GM23338 (cell line): ENCODE measurements at regions not wholly inside any gene's neighbourhood (a gene's known extent, or its start where the extent isn't known, plus 50 kb on each side); places are given as distances from the start of the nearest gene placed in this dataset.

ENCODE experiments used
- ATAC-seq: fragments of 200-7000 bp; cut with Tn5 transposase; 3 replicates; pipeline ENCODE4 v1.9.1; 2020
- DNase-seq: peaks from one replicate; pipeline ENCODE4 v3.0.0-alpha.2; 2015; ENCODE audit warnings: low spot score
- H2AFZ ChIP-seq: fragments of 200-600 bp; sonication (generic); 2 replicates; pipeline ENCODE4 v1.8.0; 2016; ENCODE audit warnings: antibody characterized with exemption, mild to moderate bottlenecking, moderate library complexity
- H3F3A ChIP-seq: fragments of 200-600 bp; sonication (generic); replicated peaks from 2 replicates; pipeline ENCODE4 v1.8.0; 2017; ENCODE audit warnings: antibody characterized with exemption, mixed run types, low read depth
- H3K27ac ChIP-seq: fragments of 200-600 bp; sonication (generic); 2 replicates; pipeline ENCODE4 v1.6.1; 2016; ENCODE audit warnings: low read depth
- H3K27me3 ChIP-seq: fragments of 200-600 bp; sonication (generic); 2 replicates; pipeline ENCODE4 v1.8.0; 2016; ENCODE audit warnings: mild to moderate bottlenecking, mixed run types, moderate library complexity; ENCODE audit not compliant: insufficient read depth
- H3K36me3 ChIP-seq: fragments of 200-600 bp; sonication (generic); 2 replicates; pipeline ENCODE4 v1.8.0; 2016; ENCODE audit warnings: mild to moderate bottlenecking; ENCODE audit not compliant: insufficient read depth
- H3K4me1 ChIP-seq: fragments of 200-600 bp; sonication (generic); 2 replicates; pipeline ENCODE4 v1.8.0; 2016; ENCODE audit warnings: mild to moderate bottlenecking, moderate library complexity; ENCODE audit not compliant: insufficient read depth
- H3K4me2 ChIP-seq: fragments of 200-600 bp; sonication (generic); 2 replicates; pipeline ENCODE4 v1.7.1; 2017; ENCODE audit warnings: mixed run types
- H3K4me3 ChIP-seq: fragments of 200-600 bp; sonication (generic); 2 replicates; pipeline ENCODE4 v1.6.1; 2016; ENCODE audit warnings: mixed run types
- H3K79me2 ChIP-seq: fragments of 200-600 bp; sonication (generic); replicated peaks from 2 replicates; pipeline ENCODE4 v1.8.0; 2017; ENCODE audit warnings: mild to moderate bottlenecking; ENCODE audit not compliant: insufficient read depth
- H3K9me2 ChIP-seq: fragments of 200-600 bp; sonication (generic); 2 replicates; pipeline ENCODE4 v1.8.0; 2017; ENCODE audit not compliant: insufficient read depth
- H4K20me1 ChIP-seq: fragments of 200-600 bp; sonication (generic); replicated peaks from 2 replicates; pipeline ENCODE4 v1.8.0; 2017; ENCODE audit warnings: mild to moderate bottlenecking; ENCODE audit not compliant: insufficient read depth
- H3K27ac Mint-ChIP-seq: 2 replicates; pipeline ENCODE4 v1.8.0; 2020; ENCODE audit warnings: inconsistent platforms, mild to moderate bottlenecking, moderate library complexity, mixed read lengths
- H3K27me3 Mint-ChIP-seq: 3 replicates; pipeline ENCODE4 v1.8.0; 2022; ENCODE audit warnings: low read depth, mild to moderate bottlenecking, moderate library complexity, mixed read lengths, inconsistent platforms; ENCODE audit not compliant: insufficient read depth, poor library complexity
- H3K36me3 Mint-ChIP-seq: 3 replicates; pipeline ENCODE4 v1.8.0; 2021; ENCODE audit warnings: low read depth, mild to moderate bottlenecking, inconsistent platforms, moderate library complexity, mixed read lengths
- H3K4me1 Mint-ChIP-seq: 3 replicates; pipeline ENCODE4 v1.8.0; 2020; ENCODE audit warnings: mild to moderate bottlenecking, inconsistent platforms, mixed read lengths
- H3K4me3 Mint-ChIP-seq: 3 replicates; pipeline ENCODE4 v1.8.0; 2021; ENCODE audit warnings: moderate library complexity, mild to moderate bottlenecking, inconsistent platforms, mixed read lengths
- H3K9me3 Mint-ChIP-seq: 3 replicates; pipeline ENCODE4 v1.8.0; 2020; ENCODE audit warnings: moderate library complexity, mild to moderate bottlenecking, inconsistent platforms, mixed read lengths
- CREB1 ChIP-seq: fragments of 250-450 bp; sonication (Bioruptor Pico); IDR thresholded peaks from 2 replicates; pipeline ENCODE4 v1.5.0; 2020; ENCODE audit warnings: low read depth, mild to moderate bottlenecking, moderate library complexity
- ETS1 ChIP-seq: IDR thresholded peaks from 2 replicates; pipeline ENCODE4 v1.6.1; 2016; ENCODE audit warnings: antibody characterized with exemption
- EZH2 ChIP-seq: fragments of 200-600 bp; sonication (generic); IDR thresholded peaks from one replicate; pipeline ENCODE4 v1.8.0; 2017; ENCODE audit warnings: antibody characterized with exemption, mild to moderate bottlenecking, low read depth; ENCODE audit not compliant: unreplicated experiment
- EZH2phosphoT487 ChIP-seq: fragments of 200-600 bp; sonication (generic); IDR thresholded peaks from one replicate; pipeline ENCODE4 v1.8.1; 2018; ENCODE audit warnings: antibody characterized with exemption; ENCODE audit not compliant: unreplicated experiment
- JUNB ChIP-seq: IDR thresholded peaks from one replicate; pipeline ENCODE4 v1.6.1; 2016; ENCODE audit warnings: antibody characterized with exemption; ENCODE audit not compliant: unreplicated experiment
- NANOG ChIP-seq: IDR thresholded peaks from 2 replicates; pipeline ENCODE4 v1.6.1; 2016; ENCODE audit warnings: antibody characterized with exemption, borderline replicate concordance
- POLR2AphosphoS5 ChIP-seq: IDR thresholded peaks from 2 replicates; pipeline ENCODE4 v1.6.1; 2016; ENCODE audit warnings: antibody characterized with exemption, low read depth
- STAT1 ChIP-seq: IDR thresholded peaks from one replicate; pipeline ENCODE4 v1.6.1; 2016; ENCODE audit warnings: antibody characterized with exemption; ENCODE audit not compliant: unreplicated experiment
- ZNF114 ChIP-seq: fragments of 250-450 bp; sonication (Bioruptor Pico); IDR thresholded peaks from 2 replicates; pipeline ENCODE4 v1.5.0; 2020; ENCODE audit warnings: mild to moderate bottlenecking, moderate library complexity
- ZNF331 ChIP-seq: fragments of 250-450 bp; sonication (Bioruptor Pico); IDR thresholded peaks from 2 replicates; pipeline ENCODE4 v1.5.0; 2020; ENCODE audit warnings: low read depth, mild to moderate bottlenecking, moderate library complexity
- TF ChIP-seq, protein P1 (sequence below): fragments of 250-450 bp; sonication (Bioruptor Pico); IDR thresholded peaks from 2 replicates; pipeline ENCODE4 v1.5.0; 2020; ENCODE audit warnings: mild to moderate bottlenecking, moderate library complexity
- TF ChIP-seq, protein P2 (sequence below), 2 experiments: fragments of 200-600 bp in 1 of 2; sonication (generic) in 1 of 2; conservative IDR thresholded peaks; 2 replicates each; pipeline versions ENCODE4 v1.5.1 to v1.6.1; 2016 to 2017; ENCODE audit warnings: antibody characterized with exemption in 2 of 2, low read depth in 2 of 2, mild to moderate bottlenecking in 2 of 2, moderate library complexity in 1 of 2
- TF ChIP-seq, protein P3 (sequence below): IDR thresholded peaks from one replicate; pipeline ENCODE4 v1.6.1; 2018; ENCODE audit warnings: antibody characterized with exemption; ENCODE audit not compliant: unreplicated experiment

DNA sequence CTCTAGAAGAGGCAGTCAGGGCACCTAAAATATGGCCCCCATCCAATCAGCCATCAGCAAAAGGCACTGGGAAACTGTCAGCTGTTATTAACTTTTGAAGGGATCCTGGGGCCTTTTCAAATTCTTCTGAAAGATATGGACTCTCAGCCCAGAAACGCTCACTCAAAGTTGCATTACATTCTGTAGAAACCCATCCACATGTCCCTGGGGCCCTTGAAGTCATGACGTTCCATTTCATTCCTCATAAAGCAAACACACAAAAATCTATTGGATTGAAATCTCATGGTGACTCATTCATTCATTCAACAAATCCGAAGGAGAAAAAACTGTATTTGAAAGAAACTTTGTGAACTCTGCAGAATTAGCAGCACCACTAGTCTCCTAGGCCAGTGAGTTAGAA, 215.3 kb downstream of the C16orf95 start:
- Histone ChIP-seq H4K20me1 (no peaks in the 10 kb centered on the region), H3K36me3 (no peaks in the 10 kb centered on the region), H3K4me2 (no peak overlapping the region), H3K4me1 (no peaks in the 10 kb centered on the region), H2AFZ (no peak overlapping the region), H3K9me2 (no peaks in the 10 kb centered on the region), H3K79me2 (no peaks in the 10 kb centered on the region), H3K27me3 (no peaks in the 10 kb centered on the region), H3K27ac (no peak overlapping the region), H3F3A (no peaks in the 10 kb centered on the region), H3K4me3 (no peak overlapping the region)
- no peak for TF ChIP-seq JUNB
- no peak for TF ChIP-seq STAT1
- TF ChIP-seq, protein P1, sequence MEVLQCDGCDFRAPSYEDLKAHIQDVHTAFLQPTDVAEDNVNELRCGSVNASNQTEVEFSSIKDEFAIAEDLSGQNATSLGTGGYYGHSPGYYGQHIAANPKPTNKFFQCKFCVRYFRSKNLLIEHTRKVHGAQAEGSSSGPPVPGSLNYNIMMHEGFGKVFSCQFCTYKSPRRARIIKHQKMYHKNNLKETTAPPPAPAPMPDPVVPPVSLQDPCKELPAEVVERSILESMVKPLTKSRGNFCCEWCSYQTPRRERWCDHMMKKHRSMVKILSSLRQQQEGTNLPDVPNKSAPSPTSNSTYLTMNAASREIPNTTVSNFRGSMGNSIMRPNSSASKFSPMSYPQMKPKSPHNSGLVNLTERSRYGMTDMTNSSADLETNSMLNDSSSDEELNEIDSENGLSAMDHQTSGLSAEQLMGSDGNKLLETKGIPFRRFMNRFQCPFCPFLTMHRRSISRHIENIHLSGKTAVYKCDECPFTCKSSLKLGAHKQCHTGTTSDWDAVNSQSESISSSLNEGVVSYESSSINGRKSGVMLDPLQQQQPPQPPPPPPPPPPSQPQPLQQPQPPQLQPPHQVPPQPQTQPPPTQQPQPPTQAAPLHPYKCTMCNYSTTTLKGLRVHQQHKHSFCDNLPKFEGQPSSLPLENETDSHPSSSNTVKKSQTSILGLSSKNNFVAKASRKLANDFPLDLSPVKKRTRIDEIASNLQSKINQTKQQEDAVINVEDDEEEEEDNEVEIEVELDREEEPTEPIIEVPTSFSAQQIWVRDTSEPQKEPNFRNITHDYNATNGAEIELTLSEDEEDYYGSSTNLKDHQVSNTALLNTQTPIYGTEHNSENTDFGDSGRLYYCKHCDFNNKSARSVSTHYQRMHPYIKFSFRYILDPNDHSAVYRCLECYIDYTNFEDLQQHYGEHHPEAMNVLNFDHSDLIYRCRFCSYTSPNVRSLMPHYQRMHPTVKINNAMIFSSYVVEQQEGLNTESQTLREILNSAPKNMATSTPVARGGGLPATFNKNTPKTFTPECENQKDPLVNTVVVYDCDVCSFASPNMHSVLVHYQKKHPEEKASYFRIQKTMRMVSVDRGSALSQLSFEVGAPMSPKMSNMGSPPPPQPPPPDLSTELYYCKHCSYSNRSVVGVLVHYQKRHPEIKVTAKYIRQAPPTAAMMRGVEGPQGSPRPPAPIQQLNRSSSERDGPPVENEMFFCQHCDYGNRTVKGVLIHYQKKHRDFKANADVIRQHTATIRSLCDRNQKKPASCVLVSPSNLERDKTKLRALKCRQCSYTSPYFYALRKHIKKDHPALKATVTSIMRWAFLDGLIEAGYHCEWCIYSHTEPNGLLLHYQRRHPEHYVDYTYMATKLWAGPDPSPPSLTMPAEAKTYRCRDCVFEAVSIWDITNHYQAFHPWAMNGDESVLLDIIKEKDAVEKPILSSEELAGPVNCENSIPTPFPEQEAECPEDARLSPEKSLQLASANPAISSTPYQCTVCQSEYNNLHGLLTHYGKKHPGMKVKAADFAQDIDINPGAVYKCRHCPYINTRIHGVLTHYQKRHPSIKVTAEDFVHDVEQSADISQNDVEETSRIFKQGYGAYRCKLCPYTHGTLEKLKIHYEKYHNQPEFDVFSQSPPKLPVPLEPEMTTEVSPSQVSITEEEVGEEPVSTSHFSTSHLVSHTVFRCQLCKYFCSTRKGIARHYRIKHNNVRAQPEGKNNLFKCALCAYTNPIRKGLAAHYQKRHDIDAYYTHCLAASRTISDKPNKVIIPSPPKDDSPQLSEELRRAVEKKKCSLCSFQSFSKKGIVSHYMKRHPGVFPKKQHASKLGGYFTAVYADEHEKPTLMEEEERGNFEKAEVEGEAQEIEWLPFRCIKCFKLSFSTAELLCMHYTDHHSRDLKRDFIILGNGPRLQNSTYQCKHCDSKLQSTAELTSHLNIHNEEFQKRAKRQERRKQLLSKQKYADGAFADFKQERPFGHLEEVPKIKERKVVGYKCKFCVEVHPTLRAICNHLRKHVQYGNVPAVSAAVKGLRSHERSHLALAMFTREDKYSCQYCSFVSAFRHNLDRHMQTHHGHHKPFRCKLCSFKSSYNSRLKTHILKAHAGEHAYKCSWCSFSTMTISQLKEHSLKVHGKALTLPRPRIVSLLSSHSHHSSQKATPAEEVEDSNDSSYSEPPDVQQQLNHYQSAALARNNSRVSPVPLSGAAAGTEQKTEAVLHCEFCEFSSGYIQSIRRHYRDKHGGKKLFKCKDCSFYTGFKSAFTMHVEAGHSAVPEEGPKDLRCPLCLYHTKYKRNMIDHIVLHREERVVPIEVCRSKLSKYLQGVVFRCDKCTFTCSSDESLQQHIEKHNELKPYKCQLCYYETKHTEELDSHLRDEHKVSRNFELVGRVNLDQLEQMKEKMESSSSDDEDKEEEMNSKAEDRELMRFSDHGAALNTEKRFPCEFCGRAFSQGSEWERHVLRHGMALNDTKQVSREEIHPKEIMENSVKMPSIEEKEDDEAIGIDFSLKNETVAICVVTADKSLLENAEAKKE = no peak
- TF ChIP-seq, protein P2, sequence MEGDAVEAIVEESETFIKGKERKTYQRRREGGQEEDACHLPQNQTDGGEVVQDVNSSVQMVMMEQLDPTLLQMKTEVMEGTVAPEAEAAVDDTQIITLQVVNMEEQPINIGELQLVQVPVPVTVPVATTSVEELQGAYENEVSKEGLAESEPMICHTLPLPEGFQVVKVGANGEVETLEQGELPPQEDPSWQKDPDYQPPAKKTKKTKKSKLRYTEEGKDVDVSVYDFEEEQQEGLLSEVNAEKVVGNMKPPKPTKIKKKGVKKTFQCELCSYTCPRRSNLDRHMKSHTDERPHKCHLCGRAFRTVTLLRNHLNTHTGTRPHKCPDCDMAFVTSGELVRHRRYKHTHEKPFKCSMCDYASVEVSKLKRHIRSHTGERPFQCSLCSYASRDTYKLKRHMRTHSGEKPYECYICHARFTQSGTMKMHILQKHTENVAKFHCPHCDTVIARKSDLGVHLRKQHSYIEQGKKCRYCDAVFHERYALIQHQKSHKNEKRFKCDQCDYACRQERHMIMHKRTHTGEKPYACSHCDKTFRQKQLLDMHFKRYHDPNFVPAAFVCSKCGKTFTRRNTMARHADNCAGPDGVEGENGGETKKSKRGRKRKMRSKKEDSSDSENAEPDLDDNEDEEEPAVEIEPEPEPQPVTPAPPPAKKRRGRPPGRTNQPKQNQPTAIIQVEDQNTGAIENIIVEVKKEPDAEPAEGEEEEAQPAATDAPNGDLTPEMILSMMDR (conservative IDR thresholded peaks at IDR 0.05; ENCODE audit: low read depth in 2 of 2) = no peak
- no peak for TF ChIP-seq ETS1
- no peak for TF ChIP-seq CREB1 (CRISPR knock-in tag)
- no peak for TF ChIP-seq ZNF331 (CRISPR knock-in tag)
- no peak for TF ChIP-seq POLR2AphosphoS5
- TF ChIP-seq, protein P3, sequence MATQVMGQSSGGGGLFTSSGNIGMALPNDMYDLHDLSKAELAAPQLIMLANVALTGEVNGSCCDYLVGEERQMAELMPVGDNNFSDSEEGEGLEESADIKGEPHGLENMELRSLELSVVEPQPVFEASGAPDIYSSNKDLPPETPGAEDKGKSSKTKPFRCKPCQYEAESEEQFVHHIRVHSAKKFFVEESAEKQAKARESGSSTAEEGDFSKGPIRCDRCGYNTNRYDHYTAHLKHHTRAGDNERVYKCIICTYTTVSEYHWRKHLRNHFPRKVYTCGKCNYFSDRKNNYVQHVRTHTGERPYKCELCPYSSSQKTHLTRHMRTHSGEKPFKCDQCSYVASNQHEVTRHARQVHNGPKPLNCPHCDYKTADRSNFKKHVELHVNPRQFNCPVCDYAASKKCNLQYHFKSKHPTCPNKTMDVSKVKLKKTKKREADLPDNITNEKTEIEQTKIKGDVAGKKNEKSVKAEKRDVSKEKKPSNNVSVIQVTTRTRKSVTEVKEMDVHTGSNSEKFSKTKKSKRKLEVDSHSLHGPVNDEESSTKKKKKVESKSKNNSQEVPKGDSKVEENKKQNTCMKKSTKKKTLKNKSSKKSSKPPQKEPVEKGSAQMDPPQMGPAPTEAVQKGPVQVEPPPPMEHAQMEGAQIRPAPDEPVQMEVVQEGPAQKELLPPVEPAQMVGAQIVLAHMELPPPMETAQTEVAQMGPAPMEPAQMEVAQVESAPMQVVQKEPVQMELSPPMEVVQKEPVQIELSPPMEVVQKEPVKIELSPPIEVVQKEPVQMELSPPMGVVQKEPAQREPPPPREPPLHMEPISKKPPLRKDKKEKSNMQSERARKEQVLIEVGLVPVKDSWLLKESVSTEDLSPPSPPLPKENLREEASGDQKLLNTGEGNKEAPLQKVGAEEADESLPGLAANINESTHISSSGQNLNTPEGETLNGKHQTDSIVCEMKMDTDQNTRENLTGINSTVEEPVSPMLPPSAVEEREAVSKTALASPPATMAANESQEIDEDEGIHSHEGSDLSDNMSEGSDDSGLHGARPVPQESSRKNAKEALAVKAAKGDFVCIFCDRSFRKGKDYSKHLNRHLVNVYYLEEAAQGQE = no peak
- no peak for TF ChIP-seq NANOG
- no peak for TF ChIP-seq EZH2
- TF ChIP-seq EZH2phosphoT487 = no peak
- no peak for TF ChIP-seq ZNF114 (CRISPR knock-in tag)
- H3K27ac Mint-ChIP-seq = no peak overlapping the region
- peaks cover 17% of the 10 kb centered on the region for H3K4me1 Mint-ChIP-seq
- H3K4me3 Mint-ChIP-seq = no peak overlapping the region
- no peak for ATAC-seq
- H3K27me3 Mint-ChIP-seq = peaks cover 6% of the 10 kb centered on the region
- H3K36me3 Mint-ChIP-seq = no peaks in the 10 kb centered on the region
- DNase-seq = no peak
- no peaks in the 10 kb centered on the region; the same call in 2 of the 3 replicates for H3K9me3 Mint-ChIP-seq
